ENCODE measurements at regions not wholly inside any gene's neighbourhood (a gene's known extent, or its start where the extent isn't known, plus 50 kb on each side); places are given as distances from the start of the nearest gene placed in this dataset.
"Not testable (repeated sequence)": the region's sequence is repeated elsewhere in the genome, so short reads cannot be mapped to it uniquely, and the experiment has no call there.

GRCh38 chr7:29646116-29646515, 82.5 kb downstream of the PRR15 start:
- not testable (repeated sequence) for TF ChIP-seq CTCF, POLR2A (IDR thresholded peaks at IDR 0.05)
